HG02852 (cell line): ENCODE measurements at regions not wholly inside any gene's neighbourhood (a gene's known extent, or its start where the extent isn't known, plus 50 kb on each side); places are given as distances from the start of the nearest gene placed in this dataset.
A peak's percentile ranks its signal among the peaks of the same experiment; 100 is the strongest.

Experiments used
- ATAC-seq: cut with Tn5 transposase; IDR thresholded peaks from one replicate; pipeline ENCODE4 v1.9.1; 2021; ENCODE audit warnings: mild to moderate bottlenecking, moderate library complexity; ENCODE audit not compliant: unreplicated experiment

- ATAC-seq: no peak
Observed at GRCh38 chr3:145716519-145716918, 444.5 kb downstream of the PLOD2 start.

DNA sequence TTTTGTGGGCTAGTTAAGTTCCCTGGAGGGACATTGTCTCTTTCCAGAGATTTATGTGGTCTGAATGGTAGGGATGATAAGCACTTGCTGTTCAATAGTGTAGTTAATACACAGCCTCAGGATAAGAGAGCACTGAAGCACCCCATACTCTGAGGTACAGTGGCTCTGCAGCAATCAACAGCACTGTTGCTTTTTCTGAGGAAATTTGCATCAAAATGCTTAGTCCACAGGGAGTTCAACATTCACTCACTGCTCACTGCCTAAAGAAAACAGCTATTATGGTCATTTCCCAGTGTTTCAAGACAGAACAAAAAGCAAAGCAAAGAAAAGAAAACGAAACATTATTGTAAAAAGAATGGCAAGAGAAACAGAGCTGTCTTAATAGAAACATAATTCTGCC is 441.9 kb downstream of the PLOD2 start:
- ATAC-seq: no peak

- no peak for ATAC-seq
Observed at GRCh38 chr3:145721273-145721805, 439.6 kb downstream of the PLOD2 start.

DNA sequence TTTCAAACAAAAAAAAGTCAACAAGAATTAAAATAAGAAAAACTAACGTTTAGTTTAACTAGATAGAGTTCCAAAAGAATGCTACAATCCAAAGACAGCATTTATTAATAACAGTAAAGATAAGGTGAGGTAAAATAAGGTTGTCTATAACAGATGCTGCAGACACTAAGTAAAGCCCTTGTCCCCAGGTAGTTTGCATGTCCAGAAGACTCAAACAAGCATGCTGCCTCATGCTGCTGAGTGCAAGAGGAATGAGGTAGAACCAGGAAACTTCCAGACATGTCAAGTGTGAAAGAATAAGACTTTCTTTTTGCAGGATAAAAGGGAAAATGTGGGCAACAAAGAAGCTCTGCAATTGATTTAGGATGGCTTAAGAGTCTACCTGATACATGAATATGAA is 439.2 kb downstream of the PLOD2 start:
- no peak for ATAC-seq

- ATAC-seq: no peak
Observed at GRCh38 chr3:145727476-145727875, 433.5 kb downstream of the PLOD2 start.

DNA sequence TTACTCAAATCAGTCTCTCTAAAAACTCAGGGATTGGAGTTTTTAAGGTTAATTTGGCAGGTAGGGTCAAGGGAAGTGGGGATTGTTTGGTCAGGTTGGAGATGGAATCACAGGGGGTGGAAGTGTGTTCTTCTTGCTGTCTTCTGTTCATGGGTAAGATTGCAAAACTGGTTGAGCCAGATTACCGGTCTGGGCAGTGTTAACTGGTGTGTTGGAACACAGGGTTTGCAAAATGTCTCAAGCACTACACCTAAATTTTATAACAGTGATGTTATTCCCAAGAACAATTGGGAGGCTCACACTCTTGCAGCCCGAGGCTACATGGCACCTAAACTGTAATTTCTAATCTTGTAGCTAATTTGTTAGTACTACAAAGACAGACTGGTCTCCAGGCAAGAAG is 425.4 kb downstream of the PLOD2 start:
- no peak for ATAC-seq

GRCh38 chr3:145737952-145738351 is 423.0 kb downstream of the PLOD2 start:
- ATAC-seq: no peak

DNA sequence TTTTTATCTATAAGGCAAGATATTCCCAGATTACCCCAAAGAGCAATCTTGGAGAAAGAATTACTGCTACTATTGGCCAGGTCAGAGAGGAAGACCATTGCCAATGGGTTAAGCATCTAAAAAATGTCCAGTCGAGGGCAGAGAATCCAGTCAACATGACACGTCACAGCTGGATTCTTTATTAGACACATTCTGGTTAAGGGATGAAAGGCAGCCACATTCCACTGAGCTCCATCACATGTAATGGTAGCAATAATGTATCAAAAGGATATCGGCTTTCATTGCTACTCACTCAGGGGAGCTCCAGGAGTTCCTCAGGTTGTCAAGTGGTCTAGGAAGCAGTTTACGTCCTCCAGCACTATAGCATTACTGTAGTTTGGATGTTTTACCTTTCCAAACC is 421.1 kb downstream of the PLOD2 start:
- no peak for ATAC-seq

GRCh38 chr3:145750657-145751056 is 410.3 kb downstream of the PLOD2 start:
- no peak for ATAC-seq

GRCh38 chr3:145752576-145752975 is 408.4 kb downstream of the PLOD2 start:
- no peak for ATAC-seq

GRCh38 chr3:145754605-145755289 is 406.2 kb downstream of the PLOD2 start:
- ATAC-seq: no peak

GRCh38 chr3:145760036-145760435 is 400.9 kb downstream of the PLOD2 start:
- no peak for ATAC-seq

- ATAC-seq: no peak
Observed at GRCh38 chr3:145767909-145768308, 393.1 kb downstream of the PLOD2 start.

DNA sequence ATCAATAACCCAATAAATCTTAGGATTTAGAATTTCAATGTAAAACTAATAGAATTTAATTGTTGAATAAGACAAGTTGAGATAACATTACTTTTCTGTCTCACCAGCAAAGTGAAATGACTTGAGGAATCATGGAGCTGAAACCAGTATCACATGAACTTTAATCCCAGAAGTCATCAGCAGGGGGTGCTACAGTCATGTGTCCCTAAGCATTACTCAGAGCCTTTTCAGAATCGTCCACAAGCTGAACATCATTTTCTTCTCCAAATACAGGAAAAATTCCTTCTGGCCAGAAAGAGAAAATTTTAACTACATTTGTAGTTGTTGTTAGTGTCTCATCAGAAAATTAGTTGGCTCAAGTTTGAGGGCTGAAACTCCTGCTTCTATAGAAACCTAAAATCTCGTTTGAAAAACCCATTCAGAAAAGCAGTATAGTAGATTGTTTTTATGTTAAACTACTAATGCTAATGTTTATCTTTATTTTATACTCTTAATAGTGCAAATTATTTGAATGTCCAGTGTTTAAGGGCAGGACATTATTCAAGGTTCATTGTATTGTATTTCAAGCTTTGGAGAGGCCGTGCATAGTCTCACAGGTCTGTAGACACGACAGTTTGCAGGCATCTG is 384.1 kb downstream of the PLOD2 start:
- ATAC-seq: peak; percentile 59

GRCh38 chr3:145780301-145780700 is 380.7 kb downstream of the PLOD2 start:
- no peak for ATAC-seq

DNA sequence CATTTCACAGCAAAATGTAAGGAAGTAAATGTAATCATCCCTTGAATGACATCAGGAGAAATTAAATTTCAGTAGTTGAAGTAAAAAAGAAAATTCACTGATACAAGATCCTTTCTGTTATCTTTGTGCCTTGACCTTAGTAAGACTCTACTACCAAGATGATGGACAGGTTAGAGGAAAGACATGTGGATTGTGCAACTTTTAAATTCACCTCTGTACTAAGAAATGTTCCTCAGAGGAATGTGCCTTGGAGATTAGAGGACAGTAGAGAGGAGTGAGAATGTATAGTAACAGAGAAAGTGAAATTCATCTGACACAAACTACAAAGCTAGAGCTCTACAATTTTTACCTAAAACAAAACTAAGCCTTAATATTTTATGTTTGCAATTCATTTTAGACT is 375.3 kb downstream of the PLOD2 start:
- ATAC-seq: no peak

GRCh38 chr3:145798007-145798406 is 363.0 kb downstream of the PLOD2 start:
- ATAC-seq: no peak

GRCh38 chr3:145798696-145799537 is 362.1 kb downstream of the PLOD2 start:
- ATAC-seq: no peak

DNA sequence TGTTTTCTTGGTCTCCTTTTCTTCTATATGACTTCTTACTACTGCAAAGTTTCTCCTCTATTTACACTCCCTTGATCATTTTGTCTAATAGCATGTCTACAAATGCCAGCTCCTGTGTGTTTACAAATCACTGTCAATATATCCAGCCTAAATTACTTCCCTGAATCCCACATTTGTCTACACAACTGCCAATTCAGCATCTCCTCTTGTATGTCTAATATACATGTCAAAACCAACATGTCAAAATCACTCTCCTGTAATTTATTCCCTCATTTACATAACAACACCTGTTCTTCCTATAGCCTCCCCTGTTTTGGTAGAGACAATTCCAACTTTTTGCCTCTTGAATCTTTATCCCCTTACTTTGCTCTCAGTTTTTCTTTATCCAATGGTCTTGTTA is 359.3 kb downstream of the PLOD2 start:
- no peak for ATAC-seq

GRCh38 chr3:145807990-145808389 is 353.0 kb downstream of the PLOD2 start:
- no peak for ATAC-seq

DNA sequence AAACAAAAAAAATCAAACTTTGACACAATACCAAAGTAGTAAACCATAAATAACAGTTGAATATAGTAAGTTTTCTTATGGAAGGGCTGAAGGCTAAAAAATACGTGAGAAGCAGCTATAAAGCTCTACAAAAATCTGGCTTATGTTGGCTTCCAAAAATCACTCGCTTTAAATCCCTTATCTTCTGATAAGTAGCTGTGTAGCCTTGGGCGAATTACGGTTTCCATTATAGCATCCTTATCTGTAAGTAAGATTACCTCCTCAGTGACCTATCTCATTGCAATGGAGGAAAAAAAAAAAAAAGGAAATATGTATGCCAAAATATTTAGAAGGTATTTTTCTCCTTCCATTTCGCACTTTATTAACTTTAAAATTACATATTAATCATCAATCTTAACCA is 348.6 kb downstream of the PLOD2 start:
- no peak for ATAC-seq
